ENCODE measurements at regions not wholly inside any gene's neighbourhood (a gene's known extent, or its start where the extent isn't known, plus 50 kb on each side); places are given as distances from the start of the nearest gene placed in this dataset.

GRCh38 chr2:191759680-191760079 lies 81.7 kb downstream of the NABP1 start:
- 93% methylated on average over 4 of the region's 4 CpGs for WGBS (ENCODE audit: low lambda C conversion rate, missing lambda C conversion rate)
- H3K9me3 ChIP-seq (ENCODE audit: low read depth), result no peaks in the 10 kb centered on the region
- no peak overlapping the region for H2AFZ ChIP-seq

GRCh38 chr2:191760655-191761262 lies 82.8 kb downstream of the NABP1 start:
- no peaks in the 10 kb centered on the region for H3K9me3 ChIP-seq (ENCODE audit: low read depth)
- H3K27me3 ChIP-seq, result no peaks in the 10 kb centered on the region
- DNase-seq (ENCODE audit: low spot score), result no peak
- H3K4me1 ChIP-seq (ENCODE audit: insufficient read depth), result no peaks in the 10 kb centered on the region
- H4K20me1 ChIP-seq (ENCODE audit: insufficient read depth, poor library complexity, severe bottlenecking), result no peaks in the 10 kb centered on the region
- H3K4me2 ChIP-seq, result no peak overlapping the region
- no peaks in the 10 kb centered on the region for H3K79me2 ChIP-seq
- no peak overlapping the region for H3K4me3 ChIP-seq
- no peak overlapping the region for H3K27ac ChIP-seq
- no peak for TF ChIP-seq EZH2 (IDR thresholded peaks at IDR 0.05; ENCODE audit: borderline replicate concordance)
- no peak for TF ChIP-seq EZH2phosphoT487 (IDR thresholded peaks at IDR 0.05; ENCODE audit: low read depth, severe bottlenecking, unreplicated experiment)
- no peak for TF ChIP-seq CTCF (IDR thresholded peaks at IDR 0.05; ENCODE audit: poor library complexity)
- H3K9me2 ChIP-seq (replicated peaks; ENCODE audit: insufficient read depth), result no peaks in the 10 kb centered on the region
- 75% methylated on average over 4 of the region's 4 CpGs for WGBS (ENCODE audit: low lambda C conversion rate, missing lambda C conversion rate)
- no peaks in the 10 kb centered on the region for H3K36me3 ChIP-seq (replicated peaks; ENCODE audit: insufficient read depth, low read depth)
- H2AFZ ChIP-seq, result no peak overlapping the region

More at GRCh38 chr2:191759680-191760079, 81.7 kb downstream of the NABP1 start:
- Histone ChIP-seq H3K27ac (no peak overlapping the region), H3K79me2 (no peaks in the 10 kb centered on the region), H3K27me3 (no peaks in the 10 kb centered on the region), H3K4me2 (no peak overlapping the region), H3K4me3 (no peak overlapping the region), H3K36me3 (replicated peaks; ENCODE audit: insufficient read depth, low read depth) (no peaks in the 10 kb centered on the region), H3K4me1 (ENCODE audit: insufficient read depth) (no peaks in the 10 kb centered on the region), H3K9me2 (replicated peaks; ENCODE audit: insufficient read depth) (no peaks in the 10 kb centered on the region), H4K20me1 (ENCODE audit: insufficient read depth, poor library complexity, severe bottlenecking) (no peaks in the 10 kb centered on the region)
- no peak for DNase-seq (ENCODE audit: low spot score)
- TF ChIP-seq EZH2 (IDR thresholded peaks at IDR 0.05; ENCODE audit: borderline replicate concordance) (no peak), EZH2phosphoT487 (IDR thresholded peaks at IDR 0.05; ENCODE audit: low read depth, severe bottlenecking, unreplicated experiment) (no peak), CTCF (IDR thresholded peaks at IDR 0.05; ENCODE audit: poor library complexity) (no peak)

GRCh38 chr2:191773136-191773535 lies 73.8 kb downstream of the CAVIN2 start:
- Histone ChIP-seq H3K79me2 (no peaks in the 10 kb centered on the region), H3K9me3 (ENCODE audit: low read depth) (no peaks in the 10 kb centered on the region), H3K9me2 (replicated peaks; ENCODE audit: insufficient read depth) (no peaks in the 10 kb centered on the region), H3K4me3 (no peak overlapping the region), H3K27me3 (no peaks in the 10 kb centered on the region), H2AFZ (no peak overlapping the region), H3K4me1 (ENCODE audit: insufficient read depth) (no peaks in the 10 kb centered on the region), H3K36me3 (replicated peaks; ENCODE audit: insufficient read depth, low read depth) (no peaks in the 10 kb centered on the region), H4K20me1 (ENCODE audit: insufficient read depth, poor library complexity, severe bottlenecking) (no peaks in the 10 kb centered on the region), H3K4me2 (no peak overlapping the region), H3K27ac (no peak overlapping the region)
- DNase-seq (ENCODE audit: low spot score), result no peak
- WGBS (ENCODE audit: low lambda C conversion rate, missing lambda C conversion rate), result 86% methylated on average over 4 of the region's 4 CpGs
- TF ChIP-seq EZH2phosphoT487 (IDR thresholded peaks at IDR 0.05; ENCODE audit: low read depth, severe bottlenecking, unreplicated experiment), result no peak
- TF ChIP-seq CTCF (IDR thresholded peaks at IDR 0.05; ENCODE audit: poor library complexity), result no peak
- TF ChIP-seq EZH2 (IDR thresholded peaks at IDR 0.05; ENCODE audit: borderline replicate concordance), result no peak
